Activated CD4-positive, alpha-beta T cell treated with anti-CD3 and anti-CD28 coated beads, Interleukin-2, amount 50 U/mL, for 48 hours (primary cell): ENCODE measurements at regions not wholly inside any gene's neighbourhood (a gene's known extent, or its start where the extent isn't known, plus 50 kb on each side); places are given as distances from the start of the nearest gene placed in this dataset.

Source experiments
- DNase-seq, 2 experiments: peaks; one replicate each; pipeline ENCODE4 v3.0.0-alpha.2; 2020

- no peak for DNase-seq
Observed at GRCh38 chr11:115695677-115696364, 191.6 kb upstream of the CADM1 start.

GRCh38 chr11:115693002-115693401 is 188.8 kb upstream of the CADM1 start:
- no peak for DNase-seq

GRCh38 chr11:115691030-115691429 is 186.8 kb upstream of the CADM1 start:
- DNase-seq = no peak

- DNase-seq = no peak
Observed at GRCh38 chr11:115687934-115688333, 183.7 kb upstream of the CADM1 start.

GRCh38 chr11:115684699-115685098 is 180.5 kb upstream of the CADM1 start:
- no peak for DNase-seq

GRCh38 chr11:115684135-115684534 is 179.9 kb upstream of the CADM1 start:
- no peak for DNase-seq

- DNase-seq = no peak
Observed at GRCh38 chr11:115682888-115683287, 178.7 kb upstream of the CADM1 start.

GRCh38 chr11:115682101-115682500 is 177.9 kb upstream of the CADM1 start:
- no peak for DNase-seq

- DNase-seq = no peak
Observed at GRCh38 chr11:115679945-115680344, 175.7 kb upstream of the CADM1 start.

- no peak for DNase-seq
Observed at GRCh38 chr11:115678942-115679341, 174.7 kb upstream of the CADM1 start.

- DNase-seq = no peak
Observed at GRCh38 chr11:115677190-115677589, 173.0 kb upstream of the CADM1 start.

- no peak for DNase-seq
Observed at GRCh38 chr11:115676768-115677167, 172.6 kb upstream of the CADM1 start.

GRCh38 chr11:115676206-115676605 is 172.0 kb upstream of the CADM1 start:
- DNase-seq = no peak

- DNase-seq = no peak
Observed at GRCh38 chr11:115674937-115675544, 170.8 kb upstream of the CADM1 start.

- DNase-seq = no peak
Observed at GRCh38 chr11:115674176-115674936, 170.1 kb upstream of the CADM1 start.

GRCh38 chr11:115673720-115674119 is 169.5 kb upstream of the CADM1 start:
- no peak for DNase-seq

GRCh38 chr11:115672999-115673411 is 168.8 kb upstream of the CADM1 start:
- DNase-seq = no peak

GRCh38 chr11:115672412-115672811 is 168.2 kb upstream of the CADM1 start:
- DNase-seq = no peak

GRCh38 chr11:115670538-115671205 is 166.5 kb upstream of the CADM1 start:
- no peak for DNase-seq

- no peak for DNase-seq
Observed at GRCh38 chr11:115665958-115666357, 161.7 kb upstream of the CADM1 start.

GRCh38 chr11:115665175-115665821 is 161.1 kb upstream of the CADM1 start:
- no peak for DNase-seq

GRCh38 chr11:115664313-115664712 is 160.1 kb upstream of the CADM1 start:
- DNase-seq = no peak

GRCh38 chr11:115663790-115664189 is 159.6 kb upstream of the CADM1 start:
- DNase-seq = no peak
